GM21447 (cell line): ENCODE measurements at regions not wholly inside any gene's neighbourhood (a gene's known extent, or its start where the extent isn't known, plus 50 kb on each side); places are given as distances from the start of the nearest gene placed in this dataset.

Experiments used
- ATAC-seq: cut with Tn5 transposase; IDR thresholded peaks from one replicate; pipeline ENCODE4 v1.9.1; 2021; ENCODE audit not compliant: unreplicated experiment

DNA sequence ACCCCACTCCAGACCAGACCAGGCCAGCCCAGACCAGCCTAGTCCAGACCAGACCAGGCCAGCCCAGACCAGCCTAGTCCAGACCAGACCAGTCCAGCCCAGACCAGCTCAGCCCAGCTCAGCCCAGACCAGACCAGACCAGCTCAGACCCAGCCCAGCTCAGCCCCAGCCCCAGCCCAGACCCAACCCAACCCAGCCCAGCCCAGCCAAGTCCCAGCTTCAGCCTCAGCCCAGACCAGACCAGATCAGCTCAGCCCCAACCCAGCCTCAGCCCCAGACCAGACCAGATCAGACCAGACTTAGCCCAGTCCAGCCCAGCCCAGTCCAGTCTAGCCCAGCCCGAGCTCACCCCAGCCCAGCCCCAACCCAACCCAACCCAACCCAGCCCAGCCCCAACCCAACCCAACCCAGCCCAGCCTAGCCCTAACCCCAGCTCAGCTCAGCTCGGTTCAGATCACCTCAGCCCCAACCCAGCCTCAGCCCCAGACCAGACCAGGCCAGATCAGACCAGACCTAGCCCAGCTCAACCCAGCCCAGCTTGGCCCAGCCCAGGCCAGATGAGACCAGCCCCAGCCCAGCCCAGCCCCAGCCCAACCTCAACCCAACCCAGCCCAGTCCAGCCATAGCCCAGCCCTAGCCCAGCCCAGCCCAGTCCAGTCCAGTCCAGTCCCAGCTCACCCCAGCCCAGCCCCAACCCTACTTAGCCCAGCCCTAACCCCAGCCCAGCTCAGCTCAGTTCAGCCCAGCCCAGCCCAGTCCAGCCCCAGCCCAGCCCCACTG is 204.7 kb downstream of the BCL11B start:
- no peak for ATAC-seq

- no peak for ATAC-seq
These were observed 204.1 kb downstream of the BCL11B start for GRCh38 chr14:99067927-99068326.

- ATAC-seq = no peak
These were observed 202.1 kb downstream of the BCL11B start for GRCh38 chr14:99069946-99070345.

DNA sequence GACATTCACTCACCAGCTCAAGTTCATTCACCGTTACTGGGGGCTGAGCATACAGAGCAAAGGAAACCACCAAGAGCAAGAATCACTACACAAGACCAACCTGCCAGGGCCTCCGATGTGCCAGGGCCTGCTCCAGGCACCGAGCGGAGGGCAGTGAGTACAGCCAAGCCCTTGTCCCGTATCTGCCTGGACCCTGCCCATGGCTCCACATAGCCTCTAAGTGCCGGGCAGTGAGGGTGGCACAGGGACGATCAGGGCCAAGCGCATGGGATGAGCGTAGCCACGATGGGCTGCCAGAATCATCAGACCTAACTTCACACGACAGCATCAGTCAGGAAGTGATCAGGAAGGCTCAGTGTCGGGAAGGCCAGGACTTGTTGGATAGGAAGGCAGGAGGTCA is 199.6 kb downstream of the BCL11B start:
- ATAC-seq = no peak

DNA sequence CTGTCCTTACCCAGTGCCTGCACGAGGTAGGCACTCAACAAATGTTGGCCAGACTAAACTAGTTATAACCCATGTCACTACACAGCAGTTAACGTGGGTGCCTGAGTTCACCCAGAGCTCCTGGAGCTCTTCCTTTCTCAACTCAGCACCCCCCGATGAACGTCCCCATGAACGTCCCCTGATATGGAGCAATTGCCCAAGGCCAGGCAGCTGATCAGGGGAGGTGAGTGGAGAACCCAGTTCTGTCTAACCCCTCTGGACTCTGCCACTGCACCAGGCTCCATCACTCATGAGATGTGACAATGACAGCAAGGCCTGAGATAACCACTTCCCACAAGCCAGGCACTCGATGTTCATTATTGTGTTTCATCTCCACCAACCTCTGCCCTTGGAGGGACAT is 199.0 kb downstream of the BCL11B start:
- ATAC-seq = no peak

DNA sequence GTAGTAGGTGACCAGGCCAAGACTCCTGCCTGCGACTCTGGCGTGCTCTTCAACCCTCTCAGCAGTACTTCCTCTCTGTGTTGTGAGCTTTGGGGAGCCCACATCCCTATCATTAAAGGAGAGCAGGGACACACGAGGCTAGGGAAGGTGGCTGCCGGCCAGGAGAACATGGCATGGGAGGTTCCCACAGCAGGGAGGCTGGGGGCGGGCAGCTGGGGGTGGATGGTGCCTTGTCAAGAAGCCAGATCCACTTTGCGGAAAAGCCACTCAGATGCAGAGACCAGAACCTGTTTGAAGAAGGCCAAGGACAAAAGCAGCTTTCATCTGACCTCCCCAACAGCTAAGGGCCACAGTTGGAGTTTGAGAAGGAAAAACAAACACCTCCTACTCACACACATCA is 198.6 kb downstream of the BCL11B start:
- ATAC-seq = no peak

- ATAC-seq = no peak
These were observed 196.9 kb downstream of the BCL11B start for GRCh38 chr14:99075061-99075460.

GRCh38 chr14:99075771-99076375 is 196.1 kb downstream of the BCL11B start:
- no peak for ATAC-seq

- ATAC-seq = no peak
These were observed 194.7 kb downstream of the BCL11B start for GRCh38 chr14:99077076-99077843.

- no peak for ATAC-seq
These were observed 194.2 kb downstream of the BCL11B start for GRCh38 chr14:99077844-99078236.

DNA sequence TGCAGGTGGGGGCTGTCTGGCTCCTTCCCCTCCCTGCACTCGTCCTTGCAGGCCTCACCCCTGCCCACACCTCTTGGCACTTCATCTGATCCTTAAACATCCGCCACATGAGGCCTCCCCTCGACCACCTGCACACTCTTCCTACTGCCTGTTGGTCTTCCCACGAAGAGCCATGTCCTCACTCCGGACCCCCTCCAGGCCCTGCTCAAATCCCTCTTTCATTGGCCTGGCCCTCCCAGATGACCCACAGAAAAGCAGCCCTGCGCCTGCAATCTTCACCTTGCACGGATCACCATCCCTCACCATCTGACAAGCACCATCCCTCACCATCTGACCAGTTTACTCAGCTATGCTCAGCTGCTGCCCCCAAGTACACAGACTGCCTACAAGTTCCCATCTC is 193.6 kb downstream of the BCL11B start:
- ATAC-seq = no peak

GRCh38 chr14:99079061-99079727 is 192.8 kb downstream of the BCL11B start:
- no peak for ATAC-seq

DNA sequence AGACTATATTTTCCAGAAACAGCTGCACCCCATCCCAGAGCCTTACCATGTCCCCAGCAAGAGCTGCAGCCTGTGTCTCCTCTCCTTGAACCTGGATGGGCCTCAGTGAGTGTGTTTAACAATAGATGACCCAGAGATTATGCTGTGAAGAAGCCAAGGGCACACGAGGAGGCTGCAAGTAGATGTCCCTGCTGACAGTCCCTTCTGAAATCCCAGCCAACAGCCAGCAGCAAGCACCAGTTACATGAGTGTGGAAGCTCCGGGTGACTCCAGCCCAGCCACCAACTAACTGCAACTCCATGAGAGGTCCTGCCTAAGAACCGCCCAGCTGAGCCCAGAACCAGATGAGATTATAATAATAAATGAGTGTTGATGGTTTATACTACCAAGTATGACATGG is 191.7 kb downstream of the BCL11B start:
- no peak for ATAC-seq

DNA sequence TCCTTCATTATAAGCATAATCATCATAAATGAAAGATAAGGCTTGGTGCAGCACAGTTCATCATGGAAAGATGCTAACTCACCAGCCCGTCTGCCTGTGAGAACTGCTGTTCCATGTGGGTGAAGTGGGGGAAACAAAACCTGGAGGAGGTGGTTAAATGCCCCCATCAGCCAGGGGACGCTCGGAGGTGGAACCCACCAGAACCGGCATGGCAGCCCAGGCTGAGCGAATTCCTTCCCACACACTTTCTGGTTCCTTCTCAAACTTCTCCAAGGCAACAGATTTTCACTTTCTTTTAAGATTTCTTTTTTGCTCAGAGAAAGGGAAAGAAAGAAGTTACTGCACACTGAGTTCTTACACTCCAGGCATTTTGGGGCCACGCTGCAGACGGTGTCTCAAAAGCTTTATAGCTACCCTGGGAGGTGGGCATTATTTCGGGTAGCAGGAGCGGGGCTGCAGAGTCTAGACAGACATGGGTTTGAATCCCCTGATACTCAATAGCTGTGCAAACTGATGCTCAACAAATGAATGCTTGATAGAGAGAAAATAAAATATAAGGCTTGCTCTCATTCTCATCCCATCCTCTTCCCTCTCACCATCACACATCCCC is 190.7 kb downstream of the BCL11B start:
- no peak for ATAC-seq

- no peak for ATAC-seq
These were observed 190.1 kb downstream of the BCL11B start for GRCh38 chr14:99081880-99082279.

DNA sequence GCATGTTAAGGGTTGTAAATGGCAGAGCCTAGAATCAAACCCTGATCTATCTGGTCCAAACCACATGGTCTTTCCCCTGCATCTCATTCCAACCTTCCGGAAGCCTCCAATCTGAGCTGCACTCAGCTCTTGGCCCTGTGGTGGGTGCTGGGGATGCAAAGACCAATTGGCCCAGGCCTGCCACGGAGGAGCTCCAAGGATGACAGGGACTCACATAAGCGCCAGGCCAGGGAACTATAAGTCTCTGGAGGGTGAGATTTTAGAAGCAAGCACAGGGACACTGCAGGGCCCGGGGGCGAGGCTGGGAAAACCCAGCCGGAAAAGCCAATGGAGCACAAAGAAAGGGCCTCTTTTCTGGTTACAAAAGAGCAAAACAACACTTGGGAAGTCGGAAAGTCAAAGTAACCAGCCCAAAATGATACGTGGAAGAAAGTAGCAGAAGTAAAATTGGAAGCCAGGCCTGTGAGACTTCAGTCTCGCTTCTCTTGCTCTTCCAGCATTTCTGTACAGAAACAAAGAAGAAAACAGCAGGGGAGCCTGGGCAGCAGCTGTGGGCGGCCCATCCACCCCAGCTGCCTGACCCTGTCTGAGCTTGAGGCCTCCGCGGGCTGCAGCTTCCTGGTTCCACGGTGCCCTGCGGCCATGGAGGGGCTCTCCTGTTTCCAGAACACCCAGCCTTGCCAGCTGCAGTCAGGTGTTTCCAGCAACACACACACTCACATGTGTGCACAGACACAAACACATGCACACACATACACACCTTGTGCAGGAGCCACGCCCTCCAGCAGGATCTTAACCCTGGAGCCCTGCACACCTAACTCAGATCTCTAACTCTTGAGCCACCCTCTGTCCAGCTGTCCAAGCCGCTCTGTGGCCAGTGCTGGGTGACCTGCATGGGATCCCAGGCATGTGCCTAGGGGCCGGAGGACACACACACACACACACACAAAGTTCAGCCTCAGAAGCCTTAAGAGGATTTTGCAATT is 178.2 kb downstream of the BCL11B start:
- no peak for ATAC-seq

- ATAC-seq = no peak
These were observed 177.1 kb downstream of the BCL11B start for GRCh38 chr14:99094901-99095300.

DNA sequence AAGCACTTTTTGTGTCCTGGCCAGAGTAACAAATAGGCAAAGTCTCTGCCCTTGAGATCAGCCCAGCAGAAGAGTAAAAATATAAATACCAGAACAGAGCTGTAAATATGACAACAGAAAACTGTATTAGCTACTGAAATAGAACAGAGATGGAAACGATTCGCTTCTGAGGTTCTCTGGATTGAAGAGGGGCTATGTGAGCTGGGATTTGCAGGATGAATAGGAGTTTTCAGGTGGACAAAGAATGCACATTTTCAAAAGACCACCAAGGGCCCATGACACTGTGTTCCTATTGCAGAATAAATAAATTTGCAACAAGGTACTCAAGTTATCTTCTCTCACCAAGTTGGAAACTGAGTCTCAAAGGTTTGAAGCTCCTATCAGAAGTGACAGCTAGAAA is 176.6 kb downstream of the BCL11B start:
- ATAC-seq = no peak

DNA sequence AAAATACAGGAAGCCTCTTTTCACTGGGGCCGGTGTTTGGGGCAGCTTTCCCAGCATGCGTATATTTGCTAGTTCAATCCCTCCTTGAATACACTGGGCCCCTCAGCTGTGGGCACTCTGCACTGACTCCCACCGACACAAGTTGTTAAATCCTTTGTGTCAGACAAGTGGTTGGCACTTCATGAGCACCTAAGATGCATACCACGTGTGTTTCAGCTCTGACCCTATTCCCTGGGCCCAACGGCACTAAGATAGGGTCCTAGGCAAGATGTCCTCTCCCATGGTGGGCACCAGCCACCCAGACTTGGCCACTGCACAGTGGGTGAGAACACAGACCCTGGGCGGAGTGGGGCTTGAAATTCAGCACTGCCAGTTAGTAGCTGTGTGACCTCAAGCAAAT is 173.8 kb downstream of the BCL11B start:
- ATAC-seq = no peak
